SK-N-MC (cell line): ENCODE measurements at regions not wholly inside any gene's neighbourhood (a gene's known extent, or its start where the extent isn't known, plus 50 kb on each side); places are given as distances from the start of the nearest gene placed in this dataset.

Experiments used
- DNase-seq: peaks from one replicate; pipeline ENCODE4 v3.0.0-alpha.2; 2011; ENCODE audit warnings: low read depth, low spot score
- H3K27ac ChIP-seq: fragments of 200-600 bp; sonication (generic); 2 replicates; pipeline ENCODE4 v1.5.1; 2016; ENCODE audit warnings: mixed run types
- H3K36me3 ChIP-seq: fragments of 200-600 bp; sonication (generic); 2 replicates; pipeline ENCODE4 v1.6.1; 2017; ENCODE audit warnings: antibody characterized with exemption, low read length, mixed read lengths; ENCODE audit not compliant: insufficient read depth
- H3K4me3 ChIP-seq: fragments of 200-600 bp; sonication (generic); 2 replicates; pipeline ENCODE4 v1.5.1; 2016
- H3K9ac ChIP-seq: fragments of 200-600 bp; sonication (generic); 2 replicates; pipeline ENCODE4 v1.8.0; 2017; ENCODE audit warnings: mixed run types, mixed read lengths; ENCODE audit not compliant: insufficient read length
- H3K9me3 ChIP-seq: fragments of 200-600 bp; sonication (generic); 2 replicates; pipeline ENCODE4 v1.6.1; 2017; ENCODE audit warnings: low read depth, mild to moderate bottlenecking, antibody characterized with exemption, low read length, moderate library complexity, mixed read lengths
- EZH2 ChIP-seq: fragments of 200-600 bp; sonication (generic); IDR thresholded peaks from one replicate; pipeline ENCODE4 v1.6.1; 2017; ENCODE audit warnings: antibody characterized with exemption
- FOXP2 ChIP-seq: optimal IDR thresholded peaks from 2 replicates; pipeline ENCODE3; 2011; ENCODE audit warnings: mild to moderate bottlenecking, moderate library complexity; ENCODE audit not compliant: insufficient read depth; ENCODE audit errors: extremely low read length, control extremely low read depth
- POLR2AphosphoS5 ChIP-seq: IDR thresholded peaks from 2 replicates; pipeline ENCODE4 v1.6.1; 2012; ENCODE audit warnings: mild to moderate bottlenecking, low read depth, low read length, borderline replicate concordance

GRCh38 chr18:29712785-29713184 is 1329.8 kb downstream of the DSC3 start:
- Histone ChIP-seq H3K4me3 (no peak overlapping the region), H3K9me3 (no peaks in the 10 kb centered on the region), H3K36me3 (no peaks in the 10 kb centered on the region), H3K27ac (no peak overlapping the region), H3K9ac (no peak overlapping the region)
- no peak for DNase-seq
- TF ChIP-seq FOXP2: no peak
- TF ChIP-seq POLR2AphosphoS5: no peak
- no peak for TF ChIP-seq EZH2

- Histone ChIP-seq H3K9me3 (no peaks in the 10 kb centered on the region), H3K36me3 (no peaks in the 10 kb centered on the region), H3K9ac (no peak overlapping the region), H3K27ac (no peak overlapping the region), H3K4me3 (no peak overlapping the region)
- DNase-seq: no peak
- TF ChIP-seq POLR2AphosphoS5: no peak
Measured at GRCh38 chr18:29711932-29712331, 1330.6 kb downstream of the DSC3 start.

GRCh38 chr18:29693334-29693733 is 1349.2 kb downstream of the DSC3 start:
- no peak for DNase-seq
- H3K9me3 ChIP-seq: no peaks in the 10 kb centered on the region
- TF ChIP-seq POLR2AphosphoS5: no peak
- no peak for TF ChIP-seq EZH2
- no peak for TF ChIP-seq FOXP2
- H3K27ac ChIP-seq: no peak overlapping the region
- H3K36me3 ChIP-seq: no peaks in the 10 kb centered on the region
- no peak overlapping the region for H3K9ac ChIP-seq
- no peak overlapping the region for H3K4me3 ChIP-seq

GRCh38 chr18:29681578-29681977 is 1361.0 kb downstream of the DSC3 start:
- Histone ChIP-seq H3K4me3 (no peak overlapping the region), H3K27ac (no peak overlapping the region), H3K36me3 (no peaks in the 10 kb centered on the region), H3K9me3 (no peaks in the 10 kb centered on the region), H3K9ac (no peak overlapping the region)
- TF ChIP-seq EZH2: no peak
- no peak for TF ChIP-seq POLR2AphosphoS5
- TF ChIP-seq FOXP2: no peak
- DNase-seq: no peak

- Histone ChIP-seq H3K9ac (no peak overlapping the region), H3K27ac (no peak overlapping the region), H3K36me3 (no peaks in the 10 kb centered on the region), H3K9me3 (no peaks in the 10 kb centered on the region), H3K4me3 (no peak overlapping the region)
- TF ChIP-seq EZH2: no peak
- no peak for TF ChIP-seq POLR2AphosphoS5
- TF ChIP-seq FOXP2: no peak
- DNase-seq: no peak
Measured at GRCh38 chr18:29664278-29665036, 1378.1 kb downstream of the DSC3 start.

- Histone ChIP-seq H3K9ac (no peak overlapping the region), H3K9me3 (no peaks in the 10 kb centered on the region), H3K27ac (no peak overlapping the region), H3K36me3 (no peaks in the 10 kb centered on the region), H3K4me3 (no peak overlapping the region)
- no peak for DNase-seq
- TF ChIP-seq POLR2AphosphoS5 (no peak), EZH2 (no peak), FOXP2 (no peak)
Measured at GRCh38 chr18:29661924-29662323, 1380.6 kb downstream of the DSC3 start.

- DNase-seq: no peak
- Histone ChIP-seq H3K9me3 (no peaks in the 10 kb centered on the region), H3K36me3 (no peaks in the 10 kb centered on the region), H3K9ac (no peak overlapping the region), H3K27ac (no peak overlapping the region), H3K4me3 (no peak overlapping the region)
- no peak for TF ChIP-seq FOXP2
- TF ChIP-seq POLR2AphosphoS5: no peak
- no peak for TF ChIP-seq EZH2
Measured at GRCh38 chr18:29660777-29661176, 1381.8 kb downstream of the DSC3 start.

GRCh38 chr18:29653671-29654215 is 1388.8 kb downstream of the DSC3 start:
- no peaks in the 10 kb centered on the region for H3K36me3 ChIP-seq
- H3K9me3 ChIP-seq: no peaks in the 10 kb centered on the region
- no peak overlapping the region for H3K4me3 ChIP-seq
- no peak for DNase-seq
- no peak overlapping the region for H3K9ac ChIP-seq
- no peak for TF ChIP-seq FOXP2
- TF ChIP-seq POLR2AphosphoS5: no peak
- no peak for TF ChIP-seq EZH2
- no peak overlapping the region for H3K27ac ChIP-seq

GRCh38 chr18:29652797-29653196 is 1389.7 kb downstream of the DSC3 start:
- Histone ChIP-seq H3K27ac (no peak overlapping the region), H3K4me3 (no peak overlapping the region), H3K9ac (no peak overlapping the region), H3K9me3 (no peaks in the 10 kb centered on the region), H3K36me3 (no peaks in the 10 kb centered on the region)
- TF ChIP-seq EZH2 (no peak), POLR2AphosphoS5 (no peak), FOXP2 (no peak)
- no peak for DNase-seq
